KOPT-K1 (cell line): ENCODE measurements at regions not wholly inside any gene's neighbourhood (a gene's known extent, or its start where the extent isn't known, plus 50 kb on each side); places are given as distances from the start of the nearest gene placed in this dataset.

Source experiments
- H3K27ac ChIP-seq: fragments of 200-600 bp; sonication (generic); 2 replicates; pipeline ENCODE4 v1.5.1; 2016; ENCODE audit warnings: antibody characterized with exemption, mild to moderate bottlenecking, low read depth, low read length; ENCODE audit not compliant: poor library complexity, severe bottlenecking
- H3K36me3 ChIP-seq: fragments of 200-600 bp; sonication (generic); 2 replicates; pipeline ENCODE4 v1.5.1; 2017; ENCODE audit warnings: antibody characterized with exemption, mild to moderate bottlenecking, low read length, moderate library complexity; ENCODE audit not compliant: insufficient read depth
- H3K9me3 ChIP-seq: fragments of 200-600 bp; sonication (generic); 2 replicates; pipeline ENCODE4 v1.5.1; 2017; ENCODE audit warnings: antibody characterized with exemption, low read length, mild to moderate bottlenecking; ENCODE audit not compliant: insufficient read depth, poor library complexity, severe bottlenecking

DNA sequence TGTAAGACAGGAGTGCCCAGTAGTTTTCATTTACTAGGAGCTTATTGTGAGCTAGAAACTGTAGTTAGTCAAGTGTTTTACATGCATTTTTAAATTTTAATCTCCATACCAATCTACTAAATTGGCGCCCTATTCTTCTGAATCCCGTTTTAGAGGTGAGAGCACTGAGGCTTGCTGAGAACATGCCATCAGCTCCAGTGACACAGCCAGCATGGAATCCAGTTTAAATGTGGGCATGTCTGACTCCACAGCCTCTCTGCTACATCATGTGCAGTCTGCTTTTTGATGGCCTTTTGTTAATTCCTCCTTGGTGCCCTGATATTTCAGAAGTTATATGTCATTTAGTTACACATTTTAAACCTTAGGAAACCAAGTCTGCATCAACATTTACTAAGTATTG lies 325.4 kb downstream of the DLEU7 start:
- Histone ChIP-seq H3K27ac (no peak overlapping the region), H3K9me3 (no peaks in the 10 kb centered on the region), H3K36me3 (no peaks in the 10 kb centered on the region)

GRCh38 chr13:50518781-50519201 lies 324.7 kb downstream of the DLEU7 start:
- no peaks in the 10 kb centered on the region for H3K36me3 ChIP-seq
- no peaks in the 10 kb centered on the region for H3K9me3 ChIP-seq
- no peak overlapping the region for H3K27ac ChIP-seq

- H3K27ac ChIP-seq, result no peak overlapping the region
- no peaks in the 10 kb centered on the region for H3K36me3 ChIP-seq
- H3K9me3 ChIP-seq, result no peaks in the 10 kb centered on the region
These were observed 323.6 kb downstream of the DLEU7 start for GRCh38 chr13:50519866-50520265.

GRCh38 chr13:50521006-50521830 lies 322.3 kb downstream of the DLEU7 start:
- H3K9me3 ChIP-seq, result no peaks in the 10 kb centered on the region
- no peaks in the 10 kb centered on the region for H3K36me3 ChIP-seq
- H3K27ac ChIP-seq, result no peak overlapping the region

GRCh38 chr13:50521831-50522149 lies 321.7 kb downstream of the DLEU7 start:
- no peaks in the 10 kb centered on the region for H3K36me3 ChIP-seq
- H3K27ac ChIP-seq, result no peak overlapping the region
- H3K9me3 ChIP-seq, result no peaks in the 10 kb centered on the region

GRCh38 chr13:50522506-50522905 lies 321.0 kb downstream of the DLEU7 start:
- Histone ChIP-seq H3K9me3 (no peaks in the 10 kb centered on the region), H3K27ac (no peak overlapping the region), H3K36me3 (no peaks in the 10 kb centered on the region)

DNA sequence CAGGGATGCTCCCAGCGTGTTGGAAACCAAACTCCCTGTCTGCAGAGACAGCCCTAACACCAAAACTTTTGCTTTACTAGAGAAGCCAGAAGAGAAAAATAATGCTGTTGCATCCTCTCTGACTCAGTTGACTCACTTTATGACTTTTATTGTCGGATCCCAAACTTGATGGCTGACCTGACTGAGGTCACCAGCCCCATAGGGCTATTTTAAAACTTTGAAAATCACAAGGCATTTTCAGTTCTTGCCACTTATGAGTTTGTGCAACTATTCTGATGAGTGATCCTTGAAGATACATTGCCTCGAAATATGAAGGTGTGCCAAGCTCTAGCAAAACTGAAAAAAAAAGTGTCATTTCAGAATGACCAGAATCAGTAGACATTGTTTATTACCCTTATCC lies 320.2 kb downstream of the DLEU7 start:
- H3K27ac ChIP-seq, result no peak overlapping the region
- no peaks in the 10 kb centered on the region for H3K9me3 ChIP-seq
- H3K36me3 ChIP-seq, result no peaks in the 10 kb centered on the region

DNA sequence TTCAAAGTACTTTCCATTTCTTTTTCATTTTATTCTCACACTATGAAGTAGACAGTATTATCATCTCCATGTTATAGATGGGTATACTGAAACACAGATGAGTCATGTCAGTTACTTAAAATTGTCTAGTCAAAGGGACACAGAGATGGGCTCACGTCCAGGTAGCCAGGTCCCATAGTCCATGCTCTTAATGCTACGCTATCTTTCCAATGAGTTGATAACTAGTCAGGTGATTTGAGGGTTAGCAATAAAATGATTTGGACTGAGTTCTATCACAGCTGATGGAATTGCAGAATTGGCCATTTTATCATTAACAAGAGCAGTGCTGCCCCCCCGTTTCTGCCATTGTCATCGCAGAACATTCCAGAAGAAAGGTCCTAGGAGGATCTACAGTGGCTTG lies 318.9 kb downstream of the DLEU7 start:
- no peaks in the 10 kb centered on the region for H3K36me3 ChIP-seq
- H3K27ac ChIP-seq, result no peak overlapping the region
- H3K9me3 ChIP-seq, result no peaks in the 10 kb centered on the region

GRCh38 chr13:50526661-50527071 lies 316.8 kb downstream of the DLEU7 start:
- no peaks in the 10 kb centered on the region for H3K9me3 ChIP-seq
- H3K27ac ChIP-seq, result peak overlapping the region; percentile 70
- no peaks in the 10 kb centered on the region for H3K36me3 ChIP-seq

- H3K36me3 ChIP-seq, result no peaks in the 10 kb centered on the region
- no peaks in the 10 kb centered on the region for H3K9me3 ChIP-seq
- H3K27ac ChIP-seq, result peak overlapping the region; percentile 70
These were observed 316.3 kb downstream of the DLEU7 start for GRCh38 chr13:50527188-50527587.

- Histone ChIP-seq H3K27ac (peak overlapping the region; percentile 70), H3K9me3 (no peaks in the 10 kb centered on the region), H3K36me3 (no peaks in the 10 kb centered on the region)
These were observed 315.6 kb downstream of the DLEU7 start for GRCh38 chr13:50527612-50528509.

- Histone ChIP-seq H3K27ac (peak overlapping the region; percentile 70), H3K9me3 (peaks cover 8% of the 10 kb centered on the region)
These were observed 314.2 kb downstream of the DLEU7 start for GRCh38 chr13:50529154-50529882.

DNA sequence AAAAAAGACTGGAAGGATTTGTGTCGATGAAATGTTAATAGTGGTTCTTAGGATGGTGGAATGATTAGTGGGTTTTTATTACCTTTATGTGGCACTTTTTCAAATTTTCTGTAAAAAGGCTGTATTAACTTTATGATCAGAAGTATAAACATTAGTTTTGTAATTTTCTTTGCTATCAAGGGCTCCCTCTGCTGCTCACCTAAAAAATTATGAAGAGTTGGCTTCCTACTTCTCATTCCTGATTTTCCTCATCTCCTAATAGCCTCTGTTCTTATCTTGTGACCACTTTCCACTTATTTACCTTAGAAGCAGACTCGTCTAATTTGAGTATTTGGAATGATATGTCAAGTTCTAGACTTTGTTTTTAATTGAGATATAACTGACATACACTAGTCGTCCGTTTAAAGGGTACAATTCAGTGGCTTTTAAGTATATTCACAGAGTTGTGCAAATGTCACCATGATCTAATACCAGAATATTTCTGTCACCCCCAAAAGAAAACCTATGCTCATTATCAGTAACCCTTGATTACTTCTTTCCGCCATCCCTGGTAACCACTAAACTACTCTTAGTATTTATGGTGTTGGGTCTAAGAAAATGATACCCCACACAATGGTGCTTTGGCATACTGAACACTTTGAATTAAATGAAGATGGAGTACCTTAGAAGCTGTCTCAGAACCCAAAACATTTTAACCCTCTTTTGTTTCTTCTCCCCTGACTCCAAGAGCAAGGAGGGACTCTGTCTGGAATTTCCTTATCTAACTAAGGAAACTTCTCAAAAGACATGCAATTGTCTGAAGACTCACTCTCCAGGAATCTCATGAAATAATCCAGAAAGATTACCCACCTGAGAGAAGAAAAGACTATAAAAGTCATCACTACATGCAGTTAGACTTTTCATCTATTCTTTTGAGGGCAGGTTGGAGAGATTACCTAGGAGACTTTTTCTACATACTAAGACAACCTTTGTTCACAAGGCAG lies 311.3 kb downstream of the DLEU7 start:
- Histone ChIP-seq H3K27ac (no peak overlapping the region), H3K36me3 (no peaks in the 10 kb centered on the region), H3K9me3 (peaks cover 37% of the 10 kb centered on the region)

More at GRCh38 chr13:50529154-50529882, 314.2 kb downstream of the DLEU7 start:
- H3K36me3 ChIP-seq, result no peaks in the 10 kb centered on the region

DNA sequence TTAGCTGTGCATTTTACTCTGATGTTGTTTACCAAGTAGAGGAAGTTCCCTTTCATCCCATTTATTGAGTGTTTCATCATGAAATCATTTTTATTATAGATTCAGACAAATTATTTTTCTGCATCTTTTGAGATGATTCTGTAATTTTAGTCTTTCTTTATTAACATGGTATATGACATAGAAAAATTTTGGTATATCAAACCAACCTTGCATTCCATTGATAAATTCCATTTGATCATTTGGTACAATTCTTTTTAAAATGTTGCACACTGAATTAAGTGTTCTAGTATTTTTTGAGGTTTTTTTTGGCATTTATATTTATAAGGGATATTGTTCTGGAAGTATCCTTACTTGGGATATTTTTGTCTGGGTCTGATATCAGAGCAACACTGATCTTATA lies 308.4 kb downstream of the DLEU7 start:
- Histone ChIP-seq H3K27ac (no peak overlapping the region), H3K9me3 (peaks cover 58% of the 10 kb centered on the region), H3K36me3 (no peaks in the 10 kb centered on the region)
